GM21526 (cell line): ENCODE measurements at regions not wholly inside any gene's neighbourhood (a gene's known extent, or its start where the extent isn't known, plus 50 kb on each side); places are given as distances from the start of the nearest gene placed in this dataset.
"Not testable (repeated sequence)": the region's sequence is repeated elsewhere in the genome, so short reads cannot be mapped to it uniquely, and the experiment has no call there.

Source experiments
- ATAC-seq: cut with Tn5 transposase; IDR thresholded peaks from one replicate; pipeline ENCODE4 v1.9.1; 2021; ENCODE audit warnings: moderate library complexity; ENCODE audit not compliant: unreplicated experiment, low FRiP score

GRCh38 chr2:34307636-34308035, 708.5 kb upstream of the FAM98A start:
- no peak for ATAC-seq

DNA sequence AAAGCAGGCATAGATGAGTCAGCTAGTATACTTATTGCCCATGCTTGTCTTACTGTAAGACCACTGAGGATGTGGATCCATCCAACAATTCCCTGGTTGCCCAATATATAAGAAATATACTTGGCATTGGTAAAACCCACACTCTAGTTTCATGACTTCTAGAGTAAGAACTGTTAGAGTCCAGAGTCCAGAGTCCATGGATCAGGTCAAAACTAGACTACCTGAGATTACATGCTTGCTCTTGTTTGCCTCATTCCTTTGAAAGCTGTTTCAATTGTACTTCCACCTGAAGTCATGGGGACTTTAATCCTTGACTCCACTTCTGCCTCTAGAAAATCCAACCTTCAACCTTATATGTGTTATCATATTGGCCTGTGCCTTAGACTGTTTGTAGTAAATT, 707.6 kb upstream of the FAM98A start:
- ATAC-seq, result no peak

GRCh38 chr2:34305587-34305986, 706.5 kb upstream of the FAM98A start:
- no peak for ATAC-seq

DNA sequence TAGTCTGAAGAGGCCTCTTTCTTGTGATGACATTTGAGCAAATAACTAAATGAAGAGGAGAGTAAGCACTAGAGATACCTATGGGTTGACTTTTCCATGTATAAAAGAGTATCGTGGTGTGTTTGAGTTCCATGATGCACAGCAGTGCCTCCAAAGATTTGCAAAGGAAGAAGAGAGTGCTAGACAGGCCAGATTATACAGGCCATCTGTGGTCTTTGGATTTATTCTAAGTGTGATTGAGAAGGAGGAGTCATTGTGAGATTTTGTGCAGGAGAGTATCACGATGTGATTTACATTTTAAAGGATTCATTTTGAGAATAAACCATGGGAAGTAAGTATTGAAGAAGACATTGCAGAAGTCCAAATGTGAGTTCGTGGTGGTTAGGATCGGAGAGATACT, 695.9 kb upstream of the FAM98A start:
- no peak for ATAC-seq

DNA sequence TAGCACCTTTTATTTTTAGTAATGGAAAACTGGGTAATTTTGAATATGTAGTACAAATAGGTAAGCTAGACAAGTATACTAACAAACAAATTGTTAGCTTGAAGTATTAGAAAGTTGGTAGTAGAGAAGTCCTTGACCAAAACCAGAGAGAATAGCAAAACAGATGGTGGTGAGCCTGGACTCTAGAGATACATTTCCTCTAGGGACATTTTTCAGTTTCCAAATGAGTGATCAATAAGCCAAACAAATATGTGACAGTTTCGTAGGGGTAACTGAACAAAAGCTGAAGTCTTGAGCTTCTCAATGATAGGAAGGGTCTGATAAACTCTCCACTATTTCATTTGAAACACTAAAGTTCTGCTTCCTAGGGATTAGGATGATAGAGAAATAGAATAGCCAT, 692.0 kb upstream of the FAM98A start:
- no peak for ATAC-seq

DNA sequence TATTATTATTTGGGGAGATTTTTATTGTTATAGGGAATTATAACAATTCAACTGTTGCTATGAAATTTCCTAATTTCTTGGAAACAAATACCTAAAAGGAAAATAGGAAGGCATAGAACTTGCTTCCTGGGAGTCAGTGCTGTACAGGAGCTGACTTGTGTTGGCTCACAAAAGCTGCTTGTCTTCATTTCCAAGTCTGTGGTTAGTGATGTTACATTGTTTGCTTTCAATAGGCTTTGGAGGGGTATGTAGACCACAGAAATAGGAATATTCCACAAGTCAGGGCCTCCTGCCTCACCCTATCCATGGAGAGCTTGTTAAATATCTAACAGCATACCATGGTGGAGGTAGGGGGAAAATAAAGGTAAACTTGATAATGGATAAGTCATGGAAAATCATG, 688.9 kb upstream of the FAM98A start:
- ATAC-seq, result no peak

- no peak for ATAC-seq
These were observed 681.5 kb upstream of the FAM98A start for GRCh38 chr2:34280606-34281005.

DNA sequence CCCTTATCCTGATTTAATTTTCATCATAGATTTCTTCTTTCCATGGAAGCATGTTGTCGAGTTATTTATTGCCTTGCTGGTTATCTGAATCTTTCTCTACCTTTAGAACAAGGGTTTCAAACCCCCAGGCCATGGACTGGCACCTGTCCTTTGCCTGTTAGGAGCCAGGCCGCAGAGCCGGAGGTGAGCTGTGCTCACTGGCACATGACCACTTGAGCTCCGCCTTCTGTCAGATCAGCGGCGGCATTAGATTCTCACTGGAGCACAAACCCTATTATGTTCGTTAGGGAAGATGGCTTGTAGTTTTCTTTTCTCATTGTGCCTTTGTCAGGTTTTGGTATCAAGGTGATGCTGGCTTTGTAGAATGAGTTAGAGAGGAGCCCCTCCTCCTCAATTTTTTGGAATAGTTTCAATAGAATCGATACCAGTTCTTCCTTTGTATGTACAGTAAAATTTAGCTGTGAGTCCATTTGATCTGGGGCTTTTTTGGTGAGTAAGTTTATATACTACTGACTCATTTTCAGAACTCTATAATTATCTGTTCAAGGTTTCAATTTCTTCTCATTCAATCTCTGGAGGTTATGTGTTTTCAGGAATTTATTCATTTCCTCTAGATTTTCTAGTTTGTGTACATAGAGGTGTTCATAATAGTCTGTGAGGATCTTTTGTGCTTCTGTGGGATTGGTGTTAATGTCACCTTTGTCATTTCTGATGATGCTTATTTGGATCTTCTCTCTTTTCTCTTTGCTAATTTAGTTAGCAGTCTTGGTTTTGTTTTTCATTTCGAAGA, 668.0 kb upstream of the FAM98A start:
- ATAC-seq, result peak; percentile 78

DNA sequence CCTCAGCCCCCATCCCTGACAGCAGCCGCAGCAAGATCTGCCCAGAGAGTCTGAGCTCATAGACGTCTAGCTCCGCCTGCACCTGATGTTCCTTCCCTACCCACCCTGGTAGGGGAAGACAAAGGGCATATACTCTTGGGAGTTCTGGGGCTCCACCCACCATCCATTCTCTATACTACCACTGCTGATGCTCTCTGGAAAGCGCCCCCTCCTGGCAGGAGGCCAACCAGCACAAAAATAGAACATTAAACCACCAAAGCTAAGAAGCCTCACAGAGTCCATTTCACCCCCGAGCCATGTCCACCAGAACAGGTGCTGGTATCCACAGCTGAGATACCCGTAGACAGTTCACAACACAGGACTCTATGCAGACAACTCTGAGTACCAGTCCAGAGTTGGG, 662.6 kb upstream of the FAM98A start:
- ATAC-seq, result no peak

DNA sequence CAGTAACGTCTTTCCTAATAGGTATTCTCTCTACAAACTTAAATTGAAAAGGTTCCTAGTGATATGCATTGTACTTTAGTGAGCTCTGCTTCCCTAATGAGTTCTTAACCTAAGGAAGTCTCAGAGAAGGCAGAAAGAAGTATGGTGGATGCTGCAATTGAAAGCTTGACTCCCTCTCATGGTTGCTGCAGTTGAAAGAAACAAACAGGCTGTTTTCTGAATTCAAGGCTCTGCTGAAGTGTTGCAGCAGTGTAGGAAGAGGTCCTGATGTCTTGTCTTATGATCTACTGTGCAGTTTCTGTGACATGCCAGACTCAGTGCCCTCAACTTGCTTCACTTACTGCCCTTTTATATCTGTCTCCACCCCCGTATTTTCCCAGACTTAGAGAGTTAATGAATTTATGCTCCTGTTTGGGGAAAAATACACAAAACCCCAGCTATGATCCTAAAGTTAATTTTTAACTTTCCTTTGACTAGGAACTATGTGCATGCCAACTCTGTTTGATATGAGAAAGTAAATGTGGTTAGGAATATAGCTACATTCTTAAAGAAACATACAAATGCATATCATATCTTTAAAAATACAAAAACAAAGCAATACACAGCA, 655.3 kb upstream of the FAM98A start:
- ATAC-seq, result no peak

DNA sequence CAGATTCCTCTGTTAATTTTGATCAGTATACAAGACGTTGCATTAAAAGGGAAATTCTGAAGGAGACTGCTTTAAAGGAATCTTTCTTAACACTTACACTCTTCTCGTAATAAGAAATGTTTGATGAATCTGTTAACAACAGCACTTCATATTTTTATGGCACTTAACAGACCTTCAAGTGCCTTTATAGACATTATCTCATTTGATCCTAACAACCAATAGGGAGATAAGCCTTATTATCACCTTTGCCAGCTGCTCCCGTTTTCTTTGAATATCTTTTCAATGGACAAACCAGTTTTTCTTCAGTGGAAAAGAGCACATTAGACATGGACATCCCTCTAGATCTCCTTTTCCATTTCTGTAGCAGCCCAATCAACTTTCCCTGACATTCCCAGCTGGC, 653.0 kb upstream of the FAM98A start:
- no peak for ATAC-seq

DNA sequence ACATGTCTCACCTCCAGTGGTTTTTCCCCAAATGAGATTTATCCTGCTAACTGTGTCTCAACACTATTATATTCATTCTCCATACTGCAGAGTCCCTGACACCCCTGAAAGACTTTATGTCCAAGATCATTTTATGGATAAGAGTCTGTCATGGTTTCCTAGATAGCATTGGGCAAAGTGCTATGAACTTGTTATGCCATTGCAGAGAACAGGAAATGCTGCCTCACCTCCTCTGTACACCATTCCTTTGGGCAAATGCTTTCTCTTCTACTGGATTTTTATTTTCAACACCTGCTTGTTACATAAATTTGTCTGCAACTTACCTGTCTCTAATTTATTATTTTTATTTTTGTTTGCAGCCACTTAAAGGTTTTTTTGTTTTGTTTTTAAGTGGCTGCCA, 652.5 kb upstream of the FAM98A start:
- no peak for ATAC-seq

GRCh38 chr2:34244195-34244594, 645.1 kb upstream of the FAM98A start:
- ATAC-seq, result no peak

DNA sequence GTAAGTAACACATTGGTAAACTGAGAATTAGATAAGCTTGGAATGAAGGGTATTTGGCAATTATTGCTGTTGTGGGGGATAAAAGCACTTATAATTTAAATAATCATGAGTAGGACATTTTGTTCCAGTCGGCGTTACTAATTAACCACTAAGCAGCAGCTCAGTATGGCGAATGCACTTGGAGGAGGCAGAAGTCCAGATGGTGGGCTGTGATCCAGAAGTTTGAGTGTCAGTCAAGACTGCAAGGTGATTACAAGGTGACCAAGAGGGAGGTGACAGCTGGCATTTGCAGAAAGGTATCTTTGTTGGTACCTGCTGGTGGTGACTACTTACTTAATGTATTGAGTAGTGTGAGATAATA, 643.6 kb upstream of the FAM98A start:
- no peak for ATAC-seq

DNA sequence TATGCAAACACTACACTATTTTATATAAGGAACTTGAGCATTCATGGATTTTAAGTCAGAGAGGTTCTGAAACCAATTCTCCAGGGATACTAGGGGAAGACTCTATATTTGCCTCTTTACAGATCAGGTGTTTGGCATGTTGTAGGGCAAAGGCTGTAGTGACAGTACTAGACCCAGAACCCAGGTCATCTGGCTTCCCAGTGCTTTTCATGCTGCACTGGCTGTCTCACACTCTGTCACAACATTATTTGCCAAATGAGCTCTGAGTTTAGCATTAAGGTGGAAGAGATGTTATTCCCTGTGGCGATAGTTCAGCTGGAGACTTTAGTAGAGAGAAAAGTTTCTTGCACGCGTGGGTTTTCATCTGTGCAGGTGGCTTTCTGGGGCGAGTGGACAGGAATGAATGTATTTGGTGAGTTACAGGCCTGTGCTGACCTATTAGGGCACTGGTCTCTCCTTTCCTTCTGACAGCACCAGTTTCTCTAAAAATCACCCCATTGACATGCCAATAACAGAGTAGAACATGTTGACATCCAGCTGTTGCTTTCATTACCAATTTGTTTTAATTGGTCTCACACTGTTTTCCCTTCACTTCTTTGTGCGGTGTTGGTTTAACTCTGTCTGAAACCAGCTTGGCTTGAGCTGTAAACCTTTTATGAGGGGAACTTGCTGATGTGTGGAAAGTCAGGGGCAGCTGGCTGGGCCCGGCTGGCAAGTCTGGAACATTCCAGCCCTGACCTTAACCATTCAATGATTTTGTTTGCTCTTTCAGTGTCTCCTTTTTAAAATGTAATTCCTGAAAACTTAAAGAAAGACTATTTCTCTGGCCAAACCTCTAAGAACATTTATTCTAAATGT, 643.0 kb upstream of the FAM98A start:
- no peak for ATAC-seq

GRCh38 chr2:34239511-34239910, 640.4 kb upstream of the FAM98A start:
- no peak for ATAC-seq

DNA sequence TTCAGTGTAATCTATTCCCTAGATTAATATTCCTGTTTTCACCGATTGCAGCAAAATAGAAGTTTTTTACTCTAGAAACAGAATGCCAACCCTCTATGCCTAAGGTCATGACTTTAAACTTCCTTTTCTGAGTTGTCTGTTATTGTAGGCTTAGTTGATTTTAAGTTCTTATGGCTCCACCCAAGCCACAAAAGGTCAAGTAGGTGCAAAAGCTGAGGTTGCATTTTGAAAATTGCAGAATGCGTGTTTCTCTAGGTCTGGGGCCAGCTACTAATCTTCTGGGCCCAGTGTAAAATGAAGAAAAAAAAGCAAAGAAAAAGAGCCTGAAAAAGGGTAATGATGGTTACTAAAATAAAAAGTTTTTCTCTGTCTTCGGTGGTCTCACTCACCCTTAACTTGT, 635.7 kb upstream of the FAM98A start:
- no peak for ATAC-seq

- ATAC-seq, result no peak
These were observed 630.9 kb upstream of the FAM98A start for GRCh38 chr2:34229998-34230397.

DNA sequence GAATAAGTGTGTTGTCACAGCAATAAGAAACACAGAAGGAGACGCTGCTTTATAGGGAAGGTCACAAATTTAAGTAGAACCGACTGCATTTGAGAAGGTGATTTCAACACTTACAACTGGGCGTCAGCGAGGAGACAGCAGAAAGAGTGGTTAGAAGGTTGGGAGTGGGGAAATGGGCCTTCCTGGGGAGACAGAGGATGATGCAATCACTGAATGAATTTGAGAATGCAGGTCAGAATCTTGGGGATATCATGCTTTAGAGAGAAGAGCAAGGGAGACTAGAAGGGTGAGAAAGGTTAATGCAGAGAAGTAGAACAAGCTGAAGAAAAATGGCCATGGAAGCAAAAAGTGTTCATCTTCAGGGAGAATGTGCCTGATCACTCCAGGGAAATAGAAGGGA, 616.1 kb upstream of the FAM98A start:
- no peak for ATAC-seq

DNA sequence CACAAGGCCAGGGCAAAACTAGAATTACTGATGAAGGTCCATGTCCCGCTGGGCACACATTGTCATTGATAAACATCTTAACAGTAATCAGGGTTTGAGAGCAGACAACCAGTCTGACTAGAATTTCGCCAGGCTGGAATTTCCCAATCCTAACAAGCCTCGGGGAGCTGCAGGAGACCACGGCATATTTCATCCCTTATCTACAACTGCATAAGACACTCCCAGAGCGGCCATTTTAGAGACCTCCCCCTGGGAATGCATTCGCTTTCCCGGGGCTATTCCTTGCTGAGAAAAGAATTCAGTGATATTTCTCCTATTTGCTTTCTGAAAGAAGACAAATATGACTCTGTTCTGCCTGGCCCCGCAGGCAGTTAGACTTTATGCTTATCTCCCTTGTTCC, 611.3 kb upstream of the FAM98A start:
- ATAC-seq, result not testable (repeated sequence)

DNA sequence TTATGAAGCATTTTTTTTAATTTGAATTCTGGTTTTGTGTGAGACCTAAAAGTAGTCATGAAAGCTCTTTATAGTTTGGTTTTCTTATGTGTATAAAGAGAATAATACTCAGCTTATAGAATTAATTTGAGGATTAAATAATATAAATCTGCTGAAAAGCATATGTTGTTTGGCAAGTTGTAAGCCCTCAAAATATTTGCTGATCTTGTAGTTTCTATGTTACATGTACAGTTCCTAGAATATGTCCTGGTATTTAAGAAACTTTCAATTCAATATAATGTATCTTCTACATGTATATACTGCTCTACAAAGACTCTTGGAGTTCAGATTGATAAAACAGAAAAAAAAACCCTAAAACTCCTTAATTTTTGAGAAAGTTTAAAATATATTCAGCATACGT, 605.5 kb upstream of the FAM98A start:
- ATAC-seq, result no peak

DNA sequence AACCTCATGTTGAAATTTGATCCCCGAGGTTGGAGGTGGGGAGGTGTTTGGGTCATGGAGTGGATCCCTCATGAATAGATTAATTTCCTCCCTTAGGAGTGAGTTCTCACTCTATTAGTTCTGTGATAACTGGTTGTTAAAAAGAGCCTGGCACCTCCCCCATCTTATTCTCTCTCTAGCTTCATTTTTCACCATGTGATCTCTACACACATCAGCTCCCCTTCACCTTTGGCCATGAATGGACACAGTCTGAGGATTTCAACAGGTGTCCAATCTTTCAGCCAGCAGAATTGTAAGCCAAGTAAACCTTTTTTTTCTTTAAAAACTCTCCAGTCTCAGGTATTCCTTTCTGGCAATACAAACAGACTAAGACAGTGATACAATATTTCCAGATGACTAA, 602.0 kb upstream of the FAM98A start:
- no peak for ATAC-seq
